Keratinocyte (primary cell): ENCODE measurements at regions not wholly inside any gene's neighbourhood (a gene's known extent, or its start where the extent isn't known, plus 50 kb on each side); places are given as distances from the start of the nearest gene placed in this dataset.

Source experiments
- DNase-seq: peaks from one replicate; pipeline ENCODE4 v3.0.0-alpha.2; 2011; ENCODE audit warnings: low read depth, missing footprints, low spot score
- FAIRE-seq: peaks from 2 replicates; lab custom pipeline; 2011; peaks lifted over from hg19 to GRCh38; lab: Jason Lieb, UNC
- H2AFZ ChIP-seq: 2 replicates; pipeline ENCODE4 v1.6.0; 2012; ENCODE audit warnings: low read length, control low read depth, inconsistent platforms; ENCODE audit not compliant: control insufficient read depth
- H3K27ac ChIP-seq: 2 replicates; pipeline ENCODE4 v1.5.1; 2011; ENCODE audit warnings: low read length; ENCODE audit not compliant: control insufficient read depth, insufficient read depth
- H3K27me3 ChIP-seq: 3 replicates; pipeline ENCODE4 v1.6.0; 2011; ENCODE audit warnings: low read length; ENCODE audit not compliant: control insufficient read depth, insufficient read depth; ENCODE audit errors: extremely low read depth
- H3K36me3 ChIP-seq, 2 experiments: 2 replicates in 1 of 2; 3 replicates in 1 of 2; pipeline ENCODE4 v1.5.1; 2011; ENCODE audit warnings: low read length in 2 of 2, mild to moderate bottlenecking in 1 of 2; ENCODE audit not compliant: control insufficient read depth in 2 of 2, insufficient read depth in 2 of 2; ENCODE audit errors: extremely low read depth in 1 of 2
- H3K4me1 ChIP-seq: 3 replicates; pipeline ENCODE4 v1.5.1; 2011; ENCODE audit warnings: low read length; ENCODE audit not compliant: control insufficient read depth, insufficient read depth; ENCODE audit errors: extremely low read depth
- H3K4me2 ChIP-seq: 3 replicates; pipeline ENCODE4 v1.6.0; 2011; ENCODE audit warnings: low read depth, low read length; ENCODE audit not compliant: control insufficient read depth, insufficient read depth; ENCODE audit errors: extremely low read depth
- H3K4me3 ChIP-seq, 3 experiments: fragments of 200-600 bp in 1 of 3; sonication (generic) in 1 of 3; 2 replicates in 2 of 3; 3 replicates in 1 of 3; pipeline ENCODE4 v1.5.1; 2011 to 2016; ENCODE audit warnings: low read length in 3 of 3, mild to moderate bottlenecking in 3 of 3, control low read depth in 2 of 3, inconsistent platforms in 1 of 3, low read depth in 1 of 3, mixed read lengths in 1 of 3, mixed run types in 1 of 3, moderate library complexity in 1 of 3; ENCODE audit not compliant: control insufficient read depth in 2 of 3, insufficient read depth in 2 of 3; ENCODE audit errors: extremely low read depth in 1 of 3
- H3K79me2 ChIP-seq: 2 replicates; pipeline ENCODE4 v1.6.0; 2012; ENCODE audit warnings: low read length; ENCODE audit not compliant: control insufficient read depth, insufficient read depth
- H3K9ac ChIP-seq: 3 replicates; pipeline ENCODE4 v1.6.0; 2011; ENCODE audit warnings: low read length; ENCODE audit not compliant: control insufficient read depth, insufficient read depth; ENCODE audit errors: extremely low read depth
- H3K9me1 ChIP-seq: 3 replicates; pipeline ENCODE4 v1.6.0; 2011; ENCODE audit warnings: low read length; ENCODE audit not compliant: control insufficient read depth, insufficient read depth; ENCODE audit errors: extremely low read depth
- H3K9me3 ChIP-seq: 2 replicates; pipeline ENCODE4 v1.5.1; 2012; ENCODE audit warnings: low read depth, low read length; ENCODE audit not compliant: control insufficient read depth
- H4K20me1 ChIP-seq: 3 replicates; pipeline ENCODE4 v1.6.0; 2011; ENCODE audit warnings: low read length; ENCODE audit not compliant: control insufficient read depth, insufficient read depth; ENCODE audit errors: extremely low read depth
- EZH2 ChIP-seq: IDR thresholded peaks from one replicate; pipeline ENCODE4 v1.6.1; 2012; ENCODE audit warnings: inconsistent platforms, mild to moderate bottlenecking, low read length, moderate library complexity
- dilution Hi-C: fragments of 300-500 bp; cut with MboI; formaldehyde crosslinking; loops from one replicate; pipeline ENCODE4 v1.7.0; 2020; ENCODE audit warnings: low sequenced_read_pairs; ENCODE audit not compliant: extremely low pct_ligation_motif_present
- TF ChIP-seq, protein P1 (sequence below), 3 experiments: IDR thresholded peaks in 1 of 3; conservative IDR thresholded peaks in 1 of 3; optimal IDR thresholded peaks in 1 of 3; 2 replicates in 2 of 3; 3 replicates in 1 of 3; pipeline versions ENCODE3 to v1.5.1; 2011; ENCODE audit warnings: low read length in 3 of 3, mild to moderate bottlenecking in 3 of 3, moderate library complexity in 2 of 3, control low read depth in 1 of 3, inconsistent platforms in 1 of 3; ENCODE audit not compliant: insufficient read depth in 2 of 3; ENCODE audit errors: extremely low read depth in 1 of 3

DNA sequence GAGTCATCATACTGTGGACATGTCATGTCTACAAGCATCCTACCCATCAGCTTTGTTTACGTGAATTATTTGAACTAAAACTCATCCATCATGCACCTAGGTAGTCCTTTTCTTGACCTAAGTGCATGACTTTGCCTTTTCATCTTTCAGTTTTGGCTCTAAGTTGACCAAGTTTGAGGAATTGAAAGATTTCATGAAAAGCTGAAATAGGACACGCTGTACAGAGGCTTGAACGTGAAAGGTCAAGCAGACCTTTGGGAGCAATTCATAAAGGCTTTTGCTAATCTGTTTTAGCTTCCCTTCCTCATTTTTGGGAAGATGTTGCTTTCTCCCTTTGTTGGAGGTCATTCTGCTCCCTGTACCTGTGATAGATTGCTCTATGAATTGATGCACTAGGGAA is 55.1 kb upstream of the MLIP start:
- Histone ChIP-seq H4K20me1 (no peaks in the 10 kb centered on the region), H3K4me3 (no peak overlapping the region), H3K79me2 (no peaks in the 10 kb centered on the region), H3K9me3 (no peaks in the 10 kb centered on the region), H3K9me1 (no peaks in the 10 kb centered on the region), H3K27ac (no peak overlapping the region), H3K36me3 (no peaks in the 10 kb centered on the region), H3K9ac (no peak overlapping the region), H3K27me3 (no peaks in the 10 kb centered on the region), H3K4me2 (no peak overlapping the region), H2AFZ (no peak overlapping the region), H3K4me1 (peaks cover 13% of the 10 kb centered on the region)
- TF ChIP-seq EZH2: no peak
- TF ChIP-seq, protein P1, sequence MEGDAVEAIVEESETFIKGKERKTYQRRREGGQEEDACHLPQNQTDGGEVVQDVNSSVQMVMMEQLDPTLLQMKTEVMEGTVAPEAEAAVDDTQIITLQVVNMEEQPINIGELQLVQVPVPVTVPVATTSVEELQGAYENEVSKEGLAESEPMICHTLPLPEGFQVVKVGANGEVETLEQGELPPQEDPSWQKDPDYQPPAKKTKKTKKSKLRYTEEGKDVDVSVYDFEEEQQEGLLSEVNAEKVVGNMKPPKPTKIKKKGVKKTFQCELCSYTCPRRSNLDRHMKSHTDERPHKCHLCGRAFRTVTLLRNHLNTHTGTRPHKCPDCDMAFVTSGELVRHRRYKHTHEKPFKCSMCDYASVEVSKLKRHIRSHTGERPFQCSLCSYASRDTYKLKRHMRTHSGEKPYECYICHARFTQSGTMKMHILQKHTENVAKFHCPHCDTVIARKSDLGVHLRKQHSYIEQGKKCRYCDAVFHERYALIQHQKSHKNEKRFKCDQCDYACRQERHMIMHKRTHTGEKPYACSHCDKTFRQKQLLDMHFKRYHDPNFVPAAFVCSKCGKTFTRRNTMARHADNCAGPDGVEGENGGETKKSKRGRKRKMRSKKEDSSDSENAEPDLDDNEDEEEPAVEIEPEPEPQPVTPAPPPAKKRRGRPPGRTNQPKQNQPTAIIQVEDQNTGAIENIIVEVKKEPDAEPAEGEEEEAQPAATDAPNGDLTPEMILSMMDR (optimal IDR thresholded peaks at IDR 0.05 in 1 of 3, IDR thresholded peaks at IDR 0.05 in 1 of 3, conservative IDR thresholded peaks at IDR 0.05 in 1 of 3; ENCODE audit: extremely low read depth in 1 of 3, insufficient read depth in 2 of 3, low read length in 3 of 3): no peak
- dilution Hi-C loops: no loop called here
- FAIRE-seq (no peak), DNase-seq (no peak)

DNA sequence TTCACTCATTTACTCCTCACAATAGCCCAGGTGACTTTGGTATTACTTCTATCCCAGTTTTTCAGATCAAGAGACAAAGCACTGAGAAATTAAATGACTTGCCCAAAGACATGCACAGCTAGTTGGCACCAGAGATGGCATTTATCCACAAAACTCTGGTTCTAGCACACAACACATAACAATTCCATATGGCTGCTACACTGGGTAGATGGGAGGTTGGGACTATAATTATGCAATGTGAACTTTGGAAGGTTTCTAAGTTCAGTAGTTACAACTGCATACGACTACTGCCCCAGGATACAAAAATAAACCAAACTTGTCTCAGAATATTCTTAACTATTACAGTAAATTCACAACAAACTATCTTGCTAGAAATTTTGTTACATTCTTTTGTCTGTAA is 54.2 kb upstream of the MLIP start:
- H3K27ac ChIP-seq: no peak overlapping the region
- no peaks in the 10 kb centered on the region for H4K20me1 ChIP-seq
- H3K4me1 ChIP-seq: peaks cover 13% of the 10 kb centered on the region
- no peak overlapping the region for H3K9ac ChIP-seq
- TF ChIP-seq, protein P1 (optimal IDR thresholded peaks at IDR 0.05 in 1 of 3, IDR thresholded peaks at IDR 0.05 in 1 of 3, conservative IDR thresholded peaks at IDR 0.05 in 1 of 3; ENCODE audit: extremely low read depth in 1 of 3, insufficient read depth in 2 of 3, low read length in 3 of 3): no peak
- TF ChIP-seq EZH2: no peak
- no peak overlapping the region for H3K4me3 ChIP-seq
- dilution Hi-C loops: no loop called here
- H3K79me2 ChIP-seq: no peaks in the 10 kb centered on the region
- H3K27me3 ChIP-seq: no peaks in the 10 kb centered on the region
- DNase-seq: no peak
- no peak for FAIRE-seq
- H3K4me2 ChIP-seq: no peak overlapping the region
- no peaks in the 10 kb centered on the region for H3K9me3 ChIP-seq
- H3K36me3 ChIP-seq: no peaks in the 10 kb centered on the region
- no peaks in the 10 kb centered on the region for H3K9me1 ChIP-seq
- no peak overlapping the region for H2AFZ ChIP-seq
